ENCODE measurements at regions not wholly inside any gene's neighbourhood (a gene's known extent, or its start where the extent isn't known, plus 50 kb on each side); places are given as distances from the start of the nearest gene placed in this dataset.
"Not testable (repeated sequence)": the region's sequence is repeated elsewhere in the genome, so short reads cannot be mapped to it uniquely, and the experiment has no call there.

- Mint-ChIP-seq H3K4me1 (no peaks in the 10 kb centered on the region), H3K9me3 (no peaks in the 10 kb centered on the region), H3K4me3 (no peak overlapping the region), H3K27me3 (peaks cover 0 to 2% of the 10 kb centered on the region in 2 donors), H3K27ac (no peak overlapping the region), H3K36me3 (no peaks in the 10 kb centered on the region)
- ChIA-PET CTCF (no interaction called here), POLR2A (interaction anchor here (0.5 to 0.6 kb wide), 2 partner anchors 15 to 1484 kb away, joined by 3 to 4 read pairs; no protein-coding TSS in a partner anchor)
- DNase-seq, result no peak
- Histone ChIP-seq H3K27ac (ENCODE audit: low read length) (no peak overlapping the region), H3K27me3 (replicated peaks in 1 of 2; ENCODE audit: control insufficient read depth in 2 of 2, extremely low read depth in 1 of 2, insufficient read depth in 2 of 2, low read length in 1 of 2) (no peaks in the 10 kb centered on the region), H3K4me3 (ENCODE audit: control insufficient read depth in 1 of 2, extremely low read depth in 1 of 2, low read length in 1 of 2) (no peak overlapping the region), H3K4me1 (ENCODE audit: control insufficient read depth in 1 of 2, extremely low read depth in 1 of 2, insufficient read depth in 2 of 2, low read length in 2 of 2) (no peaks in the 10 kb centered on the region), H3K36me3 (ENCODE audit: control insufficient read depth in 2 of 2, extremely low read depth in 1 of 2, insufficient read depth in 1 of 2, low read length in 1 of 2) (no peaks in the 10 kb centered on the region), H3K9me3 (no peaks in the 10 kb centered on the region)
- no peak for ATAC-seq (replicated peaks in 1 of 4)
Measured at GRCh38 chr2:195108182-195108581, 548.8 kb upstream of the SLC39A10 start.

- WGBS (ENCODE audit: insufficient coverage), result 67% methylated on average over 1 of the region's 6 CpGs
- Histone ChIP-seq H3K27ac (ENCODE audit: low read length) (no peak overlapping the region), H3K36me3 (ENCODE audit: control insufficient read depth in 2 of 2, extremely low read depth in 1 of 2, insufficient read depth in 1 of 2, low read length in 1 of 2) (no peaks in the 10 kb centered on the region), H3K9me3 (no peaks in the 10 kb centered on the region), H3K27me3 (replicated peaks in 1 of 2; ENCODE audit: control insufficient read depth in 2 of 2, extremely low read depth in 1 of 2, insufficient read depth in 2 of 2, low read length in 1 of 2) (no peaks in the 10 kb centered on the region), H3K4me1 (ENCODE audit: control insufficient read depth in 1 of 2, extremely low read depth in 1 of 2, insufficient read depth in 2 of 2, low read length in 2 of 2) (no peaks in the 10 kb centered on the region), H3K4me3 (ENCODE audit: control insufficient read depth in 1 of 2, extremely low read depth in 1 of 2, low read length in 1 of 2) (no peak overlapping the region)
- no peaks in the 10 kb centered on the region for H3K36me3 Mint-ChIP-seq
- CTCF ChIA-PET, result no interaction called here
- H3K4me3 Mint-ChIP-seq, result no peak overlapping the region
- H3K27me3 Mint-ChIP-seq, result peaks cover 0 to 2% of the 10 kb centered on the region in 2 donors
- no peak for DNase-seq
- no peak overlapping the region for H3K27ac Mint-ChIP-seq
- no peak for ATAC-seq (replicated peaks in 1 of 4)
- POLR2A ChIA-PET, result no interaction called here
- H3K4me1 Mint-ChIP-seq, result no peaks in the 10 kb centered on the region
- no peaks in the 10 kb centered on the region for H3K9me3 Mint-ChIP-seq
Measured at GRCh38 chr2:195106681-195107380, 550.2 kb upstream of the SLC39A10 start.

- Mint-ChIP-seq H3K4me1 (no peaks in the 10 kb centered on the region), H3K9me3 (no peaks in the 10 kb centered on the region), H3K36me3 (no peaks in the 10 kb centered on the region), H3K27ac (no peak overlapping the region), H3K27me3 (peaks cover 0 to 2% of the 10 kb centered on the region in 2 donors), H3K4me3 (no peak overlapping the region)
- Histone ChIP-seq H3K27ac (ENCODE audit: low read length) (no peak overlapping the region), H3K36me3 (ENCODE audit: control insufficient read depth in 2 of 2, extremely low read depth in 1 of 2, insufficient read depth in 1 of 2, low read length in 1 of 2) (no peaks in the 10 kb centered on the region), H3K9me3 (no peaks in the 10 kb centered on the region), H3K4me1 (ENCODE audit: control insufficient read depth in 1 of 2, extremely low read depth in 1 of 2, insufficient read depth in 2 of 2, low read length in 2 of 2) (no peaks in the 10 kb centered on the region), H3K27me3 (replicated peaks in 1 of 2; ENCODE audit: control insufficient read depth in 2 of 2, extremely low read depth in 1 of 2, insufficient read depth in 2 of 2, low read length in 1 of 2) (no peaks in the 10 kb centered on the region), H3K4me3 (ENCODE audit: control insufficient read depth in 1 of 2, extremely low read depth in 1 of 2, low read length in 1 of 2) (no peak overlapping the region)
- DNase-seq, result no peak
- ChIA-PET CTCF (interaction anchor here in 1 of 2 donors (0.6 kb wide), 1 partner anchor 392 kb away, joined by 4 read pairs; no protein-coding TSS in a partner anchor), POLR2A (no interaction called here)
- no CpG with 5 or more reads among the region's 1 CpG for WGBS (ENCODE audit: insufficient coverage)
- ATAC-seq (replicated peaks in 1 of 4), result no peak
Measured at GRCh38 chr2:195105581-195105980, 551.4 kb upstream of the SLC39A10 start.

GRCh38 chr2:195094330-195094729 lies 562.7 kb upstream of the SLC39A10 start:
- Histone ChIP-seq H3K27ac (ENCODE audit: low read length) (no peak overlapping the region), H3K9me3 (no peaks in the 10 kb centered on the region), H3K4me1 (ENCODE audit: control insufficient read depth in 1 of 2, extremely low read depth in 1 of 2, insufficient read depth in 2 of 2, low read length in 2 of 2) (no peaks in the 10 kb centered on the region), H3K4me3 (ENCODE audit: control insufficient read depth in 1 of 2, extremely low read depth in 1 of 2, low read length in 1 of 2) (no peak overlapping the region), H3K27me3 (replicated peaks in 1 of 2; ENCODE audit: control insufficient read depth in 2 of 2, extremely low read depth in 1 of 2, insufficient read depth in 2 of 2, low read length in 1 of 2) (no peaks in the 10 kb centered on the region), H3K36me3 (ENCODE audit: control insufficient read depth in 2 of 2, extremely low read depth in 1 of 2, insufficient read depth in 1 of 2, low read length in 1 of 2) (no peaks in the 10 kb centered on the region)
- no peaks in the 10 kb centered on the region for H3K4me1 Mint-ChIP-seq
- DNase-seq (no peak), ATAC-seq (replicated peaks in 1 of 4) (no peak)
- POLR2A ChIA-PET, result no interaction called here
- no peaks in the 10 kb centered on the region for H3K9me3 Mint-ChIP-seq
- peaks cover 0 to 2% of the 10 kb centered on the region in 2 donors for H3K27me3 Mint-ChIP-seq
- H3K4me3 Mint-ChIP-seq, result no peak overlapping the region
- CTCF ChIA-PET, result no interaction called here
- no peak overlapping the region for H3K27ac Mint-ChIP-seq
- WGBS (ENCODE audit: insufficient coverage), result no CpG with 5 or more reads among the region's 2 CpGs
- H3K36me3 Mint-ChIP-seq, result no peaks in the 10 kb centered on the region

GRCh38 chr2:195092341-195092740 lies 564.7 kb upstream of the SLC39A10 start:
- Histone ChIP-seq H3K4me3 (ENCODE audit: control insufficient read depth in 1 of 2, extremely low read depth in 1 of 2, low read length in 1 of 2) (no peak overlapping the region), H3K9me3 (no peaks in the 10 kb centered on the region), H3K36me3 (ENCODE audit: control insufficient read depth in 2 of 2, extremely low read depth in 1 of 2, insufficient read depth in 1 of 2, low read length in 1 of 2) (no peaks in the 10 kb centered on the region), H3K27me3 (replicated peaks in 1 of 2; ENCODE audit: control insufficient read depth in 2 of 2, extremely low read depth in 1 of 2, insufficient read depth in 2 of 2, low read length in 1 of 2) (no peaks in the 10 kb centered on the region), H3K4me1 (ENCODE audit: control insufficient read depth in 1 of 2, extremely low read depth in 1 of 2, insufficient read depth in 2 of 2, low read length in 2 of 2) (no peaks in the 10 kb centered on the region), H3K27ac (ENCODE audit: low read length) (no peak overlapping the region)
- ChIA-PET POLR2A (interaction anchor here (0.6 kb wide), 2 partner anchors 16 to 54 kb away, joined by 4 to 5 read pairs; no protein-coding TSS in a partner anchor), CTCF (interaction anchor here (0.6 to 0.7 kb wide), 3 partner anchors 167 to 785 kb away, joined by 3 to 5 read pairs (median 3); no protein-coding TSS in a partner anchor)
- no peaks in the 10 kb centered on the region for H3K36me3 Mint-ChIP-seq
- H3K4me3 Mint-ChIP-seq, result no peak overlapping the region
- DNase-seq (no peak), ATAC-seq (replicated peaks in 1 of 4) (no peak)
- H3K4me1 Mint-ChIP-seq, result no peaks in the 10 kb centered on the region
- no peaks in the 10 kb centered on the region for H3K9me3 Mint-ChIP-seq
- peaks cover 0 to 4% of the 10 kb centered on the region in 2 donors for H3K27me3 Mint-ChIP-seq
- no peak overlapping the region for H3K27ac Mint-ChIP-seq

GRCh38 chr2:195072806-195073205 lies 584.2 kb upstream of the SLC39A10 start:
- H3K36me3 ChIP-seq (ENCODE audit: control insufficient read depth in 2 of 2, extremely low read depth in 1 of 2, insufficient read depth in 1 of 2, low read length in 1 of 2); H3K4me1 Mint-ChIP-seq; H3K27ac ChIP-seq (ENCODE audit: low read length); H3K27ac Mint-ChIP-seq; H3K4me1 ChIP-seq (ENCODE audit: control insufficient read depth in 1 of 2, extremely low read depth in 1 of 2, insufficient read depth in 2 of 2, low read length in 2 of 2); DNase-seq; CTCF ChIA-PET; H3K9me3 Mint-ChIP-seq; H3K36me3 Mint-ChIP-seq; ATAC-seq (replicated peaks in 1 of 4); H3K9me3 ChIP-seq; H3K4me3 ChIP-seq (ENCODE audit: control insufficient read depth in 1 of 2, extremely low read depth in 1 of 2, low read length in 1 of 2); H3K27me3 ChIP-seq (replicated peaks in 1 of 2; ENCODE audit: control insufficient read depth in 2 of 2, extremely low read depth in 1 of 2, insufficient read depth in 2 of 2, low read length in 1 of 2); POLR2A ChIA-PET; H3K4me3 Mint-ChIP-seq: not testable (repeated sequence)
- WGBS (ENCODE audit: insufficient coverage), result 80% methylated on average over 1 of the region's 13 CpGs
- H3K27me3 Mint-ChIP-seq, result peaks cover 4 to 21% of the 10 kb centered on the region in 2 donors

GRCh38 chr2:195057001-195057400 lies 600.0 kb upstream of the SLC39A10 start:
- Histone ChIP-seq H3K9me3 (no peaks in the 10 kb centered on the region), H3K4me3 (ENCODE audit: control insufficient read depth in 1 of 2, extremely low read depth in 1 of 2, low read length in 1 of 2) (no peak overlapping the region), H3K4me1 (ENCODE audit: control insufficient read depth in 1 of 2, extremely low read depth in 1 of 2, insufficient read depth in 2 of 2, low read length in 2 of 2) (no peaks in the 10 kb centered on the region), H3K27me3 (replicated peaks in 1 of 2; ENCODE audit: control insufficient read depth in 2 of 2, extremely low read depth in 1 of 2, insufficient read depth in 2 of 2, low read length in 1 of 2) (no peaks in the 10 kb centered on the region), H3K27ac (ENCODE audit: low read length) (no peak overlapping the region), H3K36me3 (ENCODE audit: control insufficient read depth in 2 of 2, extremely low read depth in 1 of 2, insufficient read depth in 1 of 2, low read length in 1 of 2) (no peaks in the 10 kb centered on the region)
- DNase-seq, result no peak
- no peaks in the 10 kb centered on the region for H3K27me3 Mint-ChIP-seq
- H3K9me3 Mint-ChIP-seq, result no peaks in the 10 kb centered on the region
- POLR2A ChIA-PET, result no interaction called here
- H3K4me3 Mint-ChIP-seq, result no peak overlapping the region
- WGBS (ENCODE audit: insufficient coverage), result 81% methylated on average over 2 of the region's 2 CpGs
- no peaks in the 10 kb centered on the region for H3K4me1 Mint-ChIP-seq
- no peak overlapping the region for H3K27ac Mint-ChIP-seq
- ATAC-seq (replicated peaks in 1 of 4), result no peak
- H3K36me3 Mint-ChIP-seq, result no peaks in the 10 kb centered on the region
- CTCF ChIA-PET, result no interaction called here

Data from T-cell (primary cell).